ENCODE measurements at regions not wholly inside any gene's neighbourhood (a gene's known extent, or its start where the extent isn't known, plus 50 kb on each side); places are given as distances from the start of the nearest gene placed in this dataset.

DNA sequence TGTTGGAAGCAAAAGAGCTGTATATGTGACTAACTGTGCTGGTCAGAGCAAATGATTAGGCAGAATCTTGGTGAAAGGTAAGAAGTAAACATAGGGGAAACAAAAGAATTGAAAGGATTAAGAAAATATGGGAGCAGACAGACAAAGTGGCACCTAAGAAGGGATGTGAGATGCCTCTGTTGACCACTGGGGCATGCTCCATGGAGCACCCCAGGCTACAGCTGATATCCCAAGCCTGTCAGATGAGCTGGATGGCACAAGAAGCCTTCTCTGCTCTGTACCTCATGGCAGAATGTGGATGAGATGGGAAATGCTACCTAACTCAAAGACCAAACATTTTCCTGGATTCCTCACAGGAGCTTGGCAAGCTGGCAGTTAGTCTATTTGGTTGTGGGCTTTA lies 89.3 kb upstream of the SLIT3 start:
- no peaks in the 10 kb centered on the region for H3K4me1 ChIP-seq
- BruUV-seq (replicated peaks): no TSS peak
- CTCF ChIA-PET: no interaction called here
- Mint-ChIP-seq H3K27ac (ENCODE audit: unreplicated experiment) (no peak overlapping the region), H3K36me3 (ENCODE audit: insufficient read depth, unreplicated experiment) (no peaks in the 10 kb centered on the region), H3K9me3 (ENCODE audit: unreplicated experiment) (no peaks in the 10 kb centered on the region), H3K4me3 (ENCODE audit: unreplicated experiment) (no peak overlapping the region), H3K4me1 (ENCODE audit: low read depth, unreplicated experiment) (no peaks in the 10 kb centered on the region), H3K27me3 (ENCODE audit: insufficient read depth, unreplicated experiment) (no peaks in the 10 kb centered on the region)
- POLR2A ChIA-PET: no interaction called here
- H3K27me3 ChIP-seq (replicated peaks; ENCODE audit: control insufficient read depth, insufficient read depth, low read length): no peaks in the 10 kb centered on the region
- H3K4me3 ChIP-seq (ENCODE audit: low read depth, low read length): no peak overlapping the region
- intact Hi-C loops (cut with micrococcal nuclease; ENCODE audit: unreplicated experiment): no loop called here
- no peaks in the 10 kb centered on the region for H3K9me3 ChIP-seq
- DNase-seq: no peak
- no peaks in the 10 kb centered on the region for H3K36me3 ChIP-seq (ENCODE audit: control insufficient read depth, insufficient read depth, low read length)
- TF ChIP-seq, protein P1, sequence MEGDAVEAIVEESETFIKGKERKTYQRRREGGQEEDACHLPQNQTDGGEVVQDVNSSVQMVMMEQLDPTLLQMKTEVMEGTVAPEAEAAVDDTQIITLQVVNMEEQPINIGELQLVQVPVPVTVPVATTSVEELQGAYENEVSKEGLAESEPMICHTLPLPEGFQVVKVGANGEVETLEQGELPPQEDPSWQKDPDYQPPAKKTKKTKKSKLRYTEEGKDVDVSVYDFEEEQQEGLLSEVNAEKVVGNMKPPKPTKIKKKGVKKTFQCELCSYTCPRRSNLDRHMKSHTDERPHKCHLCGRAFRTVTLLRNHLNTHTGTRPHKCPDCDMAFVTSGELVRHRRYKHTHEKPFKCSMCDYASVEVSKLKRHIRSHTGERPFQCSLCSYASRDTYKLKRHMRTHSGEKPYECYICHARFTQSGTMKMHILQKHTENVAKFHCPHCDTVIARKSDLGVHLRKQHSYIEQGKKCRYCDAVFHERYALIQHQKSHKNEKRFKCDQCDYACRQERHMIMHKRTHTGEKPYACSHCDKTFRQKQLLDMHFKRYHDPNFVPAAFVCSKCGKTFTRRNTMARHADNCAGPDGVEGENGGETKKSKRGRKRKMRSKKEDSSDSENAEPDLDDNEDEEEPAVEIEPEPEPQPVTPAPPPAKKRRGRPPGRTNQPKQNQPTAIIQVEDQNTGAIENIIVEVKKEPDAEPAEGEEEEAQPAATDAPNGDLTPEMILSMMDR (IDR thresholded peaks at IDR 0.05; ENCODE audit: insufficient read depth in 1 of 2, low read depth in 1 of 2, low read length in 1 of 2, severe bottlenecking in 1 of 2, unreplicated experiment in 1 of 2): no peak

DNA sequence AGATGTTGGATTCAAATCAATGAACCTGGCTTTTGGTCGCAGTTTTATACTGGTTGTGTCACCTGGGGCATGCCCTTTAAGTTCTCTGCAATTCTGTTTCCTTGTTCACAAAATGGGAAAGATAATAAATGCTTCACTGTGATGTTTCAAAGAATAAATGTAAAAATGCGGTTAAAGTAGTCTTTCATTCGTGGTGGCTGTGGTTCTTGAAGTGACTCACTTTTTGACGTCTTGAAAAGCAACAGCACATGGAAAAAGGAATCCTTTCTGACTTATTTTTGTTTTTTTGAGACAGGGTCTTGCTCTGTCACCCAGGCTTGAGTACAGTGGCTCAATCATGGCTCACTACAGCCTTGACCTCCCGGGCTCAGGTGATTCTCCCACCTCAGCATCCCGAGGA lies 88.4 kb upstream of the SLIT3 start:
- no peaks in the 10 kb centered on the region for H3K4me1 ChIP-seq
- no peaks in the 10 kb centered on the region for H3K27me3 ChIP-seq (replicated peaks; ENCODE audit: control insufficient read depth, insufficient read depth, low read length)
- H3K4me3 Mint-ChIP-seq (ENCODE audit: unreplicated experiment): no peak overlapping the region
- DNase-seq: no peak
- H3K27me3 Mint-ChIP-seq (ENCODE audit: insufficient read depth, unreplicated experiment): no peaks in the 10 kb centered on the region
- BruUV-seq (replicated peaks): no TSS peak
- no peaks in the 10 kb centered on the region for H3K36me3 ChIP-seq (ENCODE audit: control insufficient read depth, insufficient read depth, low read length)
- no peaks in the 10 kb centered on the region for H3K36me3 Mint-ChIP-seq (ENCODE audit: insufficient read depth, unreplicated experiment)
- TF ChIP-seq, protein P1 (IDR thresholded peaks at IDR 0.05; ENCODE audit: insufficient read depth in 1 of 2, low read depth in 1 of 2, low read length in 1 of 2, severe bottlenecking in 1 of 2, unreplicated experiment in 1 of 2): no peak
- ChIA-PET POLR2A (no interaction called here), CTCF (no interaction called here)
- H3K27ac Mint-ChIP-seq (ENCODE audit: unreplicated experiment): no peak overlapping the region
- H3K4me3 ChIP-seq (ENCODE audit: low read depth, low read length): no peak overlapping the region
- intact Hi-C loops (cut with micrococcal nuclease; ENCODE audit: unreplicated experiment): no loop called here
- H3K4me1 Mint-ChIP-seq (ENCODE audit: low read depth, unreplicated experiment): no peaks in the 10 kb centered on the region
- H3K9me3 ChIP-seq: no peaks in the 10 kb centered on the region
- H3K9me3 Mint-ChIP-seq (ENCODE audit: unreplicated experiment): no peaks in the 10 kb centered on the region

- no TSS peak for BruUV-seq (replicated peaks)
- Mint-ChIP-seq H3K27ac (ENCODE audit: unreplicated experiment) (no peak overlapping the region), H3K27me3 (ENCODE audit: insufficient read depth, unreplicated experiment) (no peaks in the 10 kb centered on the region), H3K4me1 (ENCODE audit: low read depth, unreplicated experiment) (no peaks in the 10 kb centered on the region), H3K36me3 (ENCODE audit: insufficient read depth, unreplicated experiment) (no peaks in the 10 kb centered on the region), H3K9me3 (ENCODE audit: unreplicated experiment) (no peaks in the 10 kb centered on the region), H3K4me3 (ENCODE audit: unreplicated experiment) (no peak overlapping the region)
- intact Hi-C loops (cut with micrococcal nuclease; ENCODE audit: unreplicated experiment): no loop called here
- Histone ChIP-seq H3K36me3 (ENCODE audit: control insufficient read depth, insufficient read depth, low read length) (no peaks in the 10 kb centered on the region), H3K27me3 (replicated peaks; ENCODE audit: control insufficient read depth, insufficient read depth, low read length) (no peaks in the 10 kb centered on the region), H3K4me3 (ENCODE audit: low read depth, low read length) (no peak overlapping the region), H3K9me3 (no peaks in the 10 kb centered on the region), H3K4me1 (no peaks in the 10 kb centered on the region)
- TF ChIP-seq, protein P1 (IDR thresholded peaks at IDR 0.05; ENCODE audit: insufficient read depth in 1 of 2, low read depth in 1 of 2, low read length in 1 of 2, severe bottlenecking in 1 of 2, unreplicated experiment in 1 of 2): no peak
- DNase-seq: no peak
- ChIA-PET POLR2A (no interaction called here), CTCF (interaction anchor here (0.7 kb wide), 1 partner anchor 97 kb away, joined by 3 read pairs; no protein-coding TSS in a partner anchor)
Measured at GRCh38 chr5:169385636-169386035, 84.7 kb upstream of the SLIT3 start.

Data from Caco-2 (cell line).